Stimulated activated CD4-positive, alpha-beta T cell treated with anti-CD3 and anti-CD28 coated beads, Interleukin-1b, Interleukin-23, amount 100 ng/mL, for 4 hours (primary cell): ENCODE measurements at regions not wholly inside any gene's neighbourhood (a gene's known extent, or its start where the extent isn't known, plus 50 kb on each side); places are given as distances from the start of the nearest gene placed in this dataset.
"Not testable (repeated sequence)": the region's sequence is repeated elsewhere in the genome, so short reads cannot be mapped to it uniquely, and the experiment has no call there.

Source experiments
- DNase-seq, 2 donors: peaks; one replicate each; pipeline ENCODE4 v3.0.0-alpha.2; 2020; ENCODE audit warnings: low read depth in 2 of 2

DNA sequence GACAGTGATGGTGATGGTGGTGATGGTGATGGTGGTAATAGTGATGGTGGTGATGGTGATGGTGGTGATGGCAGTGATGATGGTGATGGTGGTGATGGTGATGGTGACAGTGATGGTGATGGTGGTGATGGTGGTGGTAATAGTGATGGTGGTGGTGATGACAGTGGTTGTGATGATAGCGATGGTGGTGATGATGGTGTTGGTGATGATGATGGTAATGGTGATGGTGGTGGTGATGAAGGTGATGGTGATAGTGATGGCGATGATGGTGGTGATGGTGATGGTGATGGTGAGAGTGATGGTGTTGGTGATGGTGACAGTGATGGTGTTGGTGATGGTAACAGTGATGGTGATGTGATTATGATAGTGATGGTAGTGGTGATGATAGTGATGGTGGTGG, 94.3 kb downstream of the ASB1 start:
- DNase-seq: no peak

DNA sequence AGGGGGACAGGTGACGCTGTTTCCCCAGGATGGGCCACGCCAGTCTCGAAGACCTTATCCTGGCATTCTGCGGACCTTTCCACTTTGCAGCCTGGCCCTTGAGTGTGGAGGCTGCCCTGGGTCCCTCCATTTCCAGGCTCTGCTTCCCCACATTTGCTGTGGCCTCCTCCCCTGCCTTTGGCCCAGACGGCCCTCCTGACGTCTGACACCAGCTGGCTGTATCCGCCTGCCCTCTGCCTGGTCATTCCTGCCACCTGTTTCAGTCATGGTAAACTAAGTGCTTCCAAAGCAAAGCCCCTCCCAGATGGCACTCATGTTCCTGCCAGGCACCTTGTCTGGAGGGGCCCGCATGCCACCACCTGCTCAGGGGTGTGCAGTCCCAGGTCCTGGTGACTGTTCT, 95.1 kb downstream of the ASB1 start:
- DNase-seq: no peak

- no peak for DNase-seq
These were observed 96.7 kb downstream of the ASB1 start for GRCh38 chr2:238523158-238524110.

GRCh38 chr2:238524426-238524983, 97.8 kb downstream of the ASB1 start:
- no peak for DNase-seq

GRCh38 chr2:238525990-238526389, 99.3 kb downstream of the ASB1 start:
- DNase-seq: no peak

DNA sequence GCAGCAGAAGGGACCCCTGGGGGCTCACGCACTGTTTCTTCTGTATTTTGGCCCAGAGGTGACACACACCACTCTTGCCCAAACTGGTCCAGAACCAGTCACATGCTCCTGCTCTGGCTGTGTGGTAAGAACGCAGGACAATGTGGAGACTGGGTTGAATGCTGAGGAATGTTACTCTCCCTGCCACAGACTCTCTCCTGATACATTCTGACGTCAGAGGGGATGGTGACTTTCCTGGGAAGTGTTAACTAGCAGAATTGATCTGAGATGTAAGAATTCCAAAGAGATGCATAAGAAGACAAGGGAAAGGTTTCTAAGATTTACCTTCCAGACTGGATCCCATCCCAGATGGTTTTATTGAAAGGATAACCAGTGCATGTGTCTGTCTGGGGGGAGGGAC, 100.8 kb downstream of the ASB1 start:
- no peak for DNase-seq

DNA sequence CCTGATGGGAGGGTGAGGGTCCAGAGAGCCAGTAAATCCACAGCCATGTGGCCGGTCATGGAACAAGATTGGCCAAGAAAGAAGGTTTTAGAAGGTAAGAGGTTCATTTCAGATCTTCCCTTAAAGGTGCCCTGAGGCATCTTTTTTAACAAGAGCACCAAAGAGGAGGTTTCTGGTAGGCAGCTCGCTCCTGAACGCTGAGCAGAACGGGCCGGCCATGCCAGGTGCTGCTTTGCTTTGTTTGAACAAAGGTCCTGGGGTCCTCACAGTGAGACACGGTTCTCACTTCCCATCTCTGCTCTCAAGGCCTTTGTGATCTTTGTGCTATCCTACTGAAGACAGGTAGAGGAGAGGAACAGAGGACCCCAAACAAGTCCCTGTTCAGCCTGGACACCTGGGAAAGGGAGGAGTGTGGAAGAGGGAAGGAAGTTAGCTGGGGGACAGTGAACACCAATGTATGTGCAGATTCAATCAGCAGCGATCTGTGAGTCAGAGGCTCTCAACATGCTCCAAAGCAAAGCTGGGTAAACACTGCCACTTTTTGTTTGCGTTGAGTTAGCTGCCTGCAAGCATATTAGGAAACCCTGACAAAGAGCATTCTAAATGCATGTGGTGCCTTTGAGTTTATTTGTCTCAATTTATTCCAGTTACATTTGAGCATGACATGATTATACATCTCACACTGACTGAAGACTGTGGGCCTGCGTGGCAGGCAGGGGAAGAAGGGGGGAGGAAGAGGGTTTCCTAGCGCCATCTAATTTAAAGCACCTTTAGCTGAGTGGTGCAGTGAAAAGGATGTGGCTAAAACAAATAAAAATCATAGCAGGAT, 102.4 kb downstream of the ASB1 start:
- no peak for DNase-seq

GRCh38 chr2:238531017-238531645, 104.4 kb downstream of the ASB1 start:
- not testable (repeated sequence) for DNase-seq

DNA sequence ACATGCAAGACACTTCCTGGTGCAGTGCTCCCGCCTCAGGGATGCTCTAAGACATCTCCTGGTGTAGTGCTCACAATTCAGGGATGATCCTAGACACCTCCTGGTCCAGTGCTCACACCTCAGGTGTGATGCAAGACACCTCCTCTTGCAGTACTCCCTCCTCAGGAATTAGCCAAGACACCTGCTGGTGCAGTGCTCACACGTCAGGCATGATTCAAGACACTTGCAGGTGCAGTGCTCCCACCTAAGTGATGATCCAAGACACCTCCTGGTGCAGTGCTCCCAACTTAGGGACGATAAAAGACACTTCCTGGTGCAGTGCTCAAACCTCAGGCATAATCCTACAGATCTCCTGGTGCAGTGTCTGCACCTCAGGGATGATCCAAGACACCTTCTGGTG, 117.0 kb downstream of the ASB1 start:
- not testable (repeated sequence) for DNase-seq

GRCh38 chr2:238548902-238549462, 122.3 kb downstream of the ASB1 start:
- DNase-seq: no peak

GRCh38 chr2:238549866-238550265, 123.1 kb downstream of the ASB1 start:
- no peak for DNase-seq

DNA sequence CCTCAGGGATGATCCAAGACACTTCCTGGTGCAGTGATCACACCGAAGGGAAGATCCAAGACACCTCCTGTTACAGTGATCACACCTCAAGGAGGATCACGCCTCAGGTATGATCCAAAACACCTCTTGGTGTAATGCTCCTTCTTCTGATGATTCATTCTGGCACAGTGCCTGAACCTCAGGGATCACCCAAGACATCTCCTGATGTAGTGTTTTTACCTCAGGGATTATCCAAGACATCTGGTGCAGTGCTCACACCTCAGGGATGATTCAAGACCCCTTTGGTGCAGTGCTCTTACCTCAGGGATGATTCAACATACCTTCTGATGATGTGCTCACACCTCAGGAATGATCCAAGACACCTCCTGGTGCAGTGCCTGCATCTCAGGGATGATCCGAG, 124.4 kb downstream of the ASB1 start:
- no peak for DNase-seq

- no peak for DNase-seq
These were observed 125.5 kb downstream of the ASB1 start for GRCh38 chr2:238552226-238552625.

DNA sequence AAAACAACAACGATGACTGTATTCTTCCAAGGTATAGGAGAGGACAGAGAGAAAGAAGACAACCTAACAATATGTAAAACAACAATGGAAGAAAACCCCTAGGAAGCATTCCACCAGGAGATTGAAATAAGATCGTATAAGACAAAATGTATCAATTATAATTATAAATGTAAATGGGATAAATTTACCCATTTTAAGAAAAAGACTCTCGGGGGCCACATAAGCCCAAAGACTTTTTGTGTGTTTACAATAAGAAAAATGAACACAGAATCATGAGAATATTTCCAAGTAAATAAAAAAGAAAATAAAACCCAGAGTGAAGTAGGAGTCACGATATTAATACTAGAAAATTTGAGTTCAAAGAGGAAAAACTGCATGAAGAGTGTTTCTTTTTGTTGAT, 126.4 kb downstream of the ASB1 start:
- no peak for DNase-seq

- no peak for DNase-seq
These were observed 128.0 kb downstream of the ASB1 start for GRCh38 chr2:238554468-238555315.

DNA sequence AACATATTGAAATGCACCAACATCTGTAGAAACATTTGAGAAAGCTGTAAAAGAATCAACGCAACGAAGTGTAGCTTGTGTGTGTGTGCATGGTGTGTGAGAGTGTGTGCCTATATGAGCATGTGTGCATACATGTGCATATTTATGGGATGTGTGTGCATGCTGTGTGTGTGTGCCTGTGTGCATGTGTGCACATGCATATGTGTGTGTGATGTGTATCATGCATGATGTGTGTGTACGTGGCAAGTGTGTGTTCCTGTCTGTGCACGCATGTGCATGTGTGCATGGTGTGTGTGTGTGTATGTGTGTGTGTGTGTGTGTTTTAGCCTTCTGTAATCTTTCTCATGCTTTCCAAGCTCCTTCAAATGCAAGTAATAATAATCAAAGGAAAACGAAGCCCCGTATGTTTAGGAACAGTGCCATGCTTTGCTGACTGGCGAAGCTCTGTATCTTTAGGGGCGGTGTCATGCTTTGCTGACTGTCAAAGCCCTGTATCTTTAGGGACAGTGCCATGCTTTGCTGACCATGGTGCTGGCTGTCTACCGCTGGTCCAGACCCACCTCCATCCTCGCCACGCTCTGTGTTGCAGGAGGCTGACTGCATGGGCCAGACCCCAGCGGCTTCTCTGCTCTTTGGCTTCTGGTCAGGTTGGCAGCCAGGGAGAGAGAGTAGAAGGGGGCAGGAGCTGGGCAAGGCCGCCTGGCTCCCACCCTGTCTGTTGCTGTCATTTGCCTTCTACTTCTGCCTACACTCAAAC, 129.2 kb downstream of the ASB1 start:
- no peak for DNase-seq

GRCh38 chr2:238557431-238557830, 130.7 kb downstream of the ASB1 start:
- DNase-seq: no peak

GRCh38 chr2:238557936-238558335, 131.2 kb downstream of the ASB1 start:
- DNase-seq: no peak

- no peak for DNase-seq
These were observed 131.9 kb downstream of the ASB1 start for GRCh38 chr2:238558456-238559099.
